GM18508 (cell line): ENCODE measurements at regions not wholly inside any gene's neighbourhood (a gene's known extent, or its start where the extent isn't known, plus 50 kb on each side); places are given as distances from the start of the nearest gene placed in this dataset.

Experiments used
- ATAC-seq: cut with Tn5 transposase; IDR thresholded peaks from one replicate; pipeline ENCODE4 v1.9.1; 2021; ENCODE audit warnings: moderate number of reproducible peaks; ENCODE audit not compliant: insufficient read depth, unreplicated experiment

- no peak for ATAC-seq
Observed at GRCh38 chr4:153127760-153128494, 76.3 kb upstream of the TRIM2 start.

DNA sequence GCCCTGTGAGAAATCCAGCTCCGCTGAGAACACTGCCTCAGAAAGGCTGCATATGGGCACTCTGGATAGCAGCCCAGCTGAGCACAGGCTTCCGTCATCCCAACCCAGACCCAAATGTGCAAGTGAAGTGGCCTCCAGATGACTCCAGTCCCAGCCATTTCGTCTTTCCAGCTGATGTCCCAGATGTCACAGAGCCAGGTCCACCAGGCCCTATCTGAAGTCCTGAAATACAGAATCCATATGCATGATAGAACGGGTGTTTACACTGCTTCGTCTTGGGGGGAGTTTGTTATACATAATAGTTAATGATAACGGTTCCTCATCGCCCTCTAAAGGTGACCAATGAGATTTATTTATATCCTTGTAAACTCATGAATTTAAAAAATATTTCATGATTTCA lies 72.6 kb upstream of the TRIM2 start:
- ATAC-seq, result no peak

DNA sequence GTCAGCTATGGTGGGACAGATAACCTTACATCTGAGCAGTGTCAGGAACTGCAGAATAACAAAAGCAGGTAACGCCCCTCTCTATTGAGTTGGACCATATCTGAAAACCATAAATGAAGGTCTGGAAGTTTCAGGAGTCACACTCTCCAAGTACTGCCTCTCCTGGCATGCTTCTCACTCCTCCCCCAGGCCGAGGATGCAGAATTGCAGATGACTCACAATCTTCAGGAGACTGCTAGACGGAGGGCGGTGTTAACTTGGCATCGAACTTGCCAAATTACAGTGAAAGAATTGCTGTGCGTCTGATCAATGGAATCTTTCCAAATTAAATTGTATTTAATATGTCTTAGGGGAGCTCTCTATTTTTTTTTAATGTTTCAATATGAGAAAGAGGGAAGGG lies 67.1 kb upstream of the TRIM2 start:
- ATAC-seq, result no peak

GRCh38 chr4:153137677-153138630 lies 66.3 kb upstream of the TRIM2 start:
- no peak for ATAC-seq

GRCh38 chr4:153138736-153139135 lies 65.5 kb upstream of the TRIM2 start:
- ATAC-seq, result no peak

DNA sequence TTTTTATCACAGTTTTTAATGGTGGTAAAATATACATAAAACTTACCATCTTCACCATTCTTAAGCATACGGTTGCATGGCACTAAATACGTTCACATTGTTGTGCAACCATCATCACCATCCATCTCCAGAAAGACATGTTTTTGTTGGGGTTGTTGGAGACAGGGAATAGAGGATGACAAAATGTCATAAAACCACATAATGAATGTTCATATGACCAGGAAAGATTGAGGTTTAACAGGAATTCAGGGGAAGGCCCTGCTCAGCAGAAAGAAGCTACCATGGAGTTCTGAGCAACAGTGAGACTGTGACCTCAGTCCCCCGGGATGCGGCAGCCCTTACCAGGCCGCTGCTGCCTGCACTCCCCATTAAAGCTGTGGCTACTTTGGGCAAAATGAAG lies 63.9 kb upstream of the TRIM2 start:
- ATAC-seq, result no peak

DNA sequence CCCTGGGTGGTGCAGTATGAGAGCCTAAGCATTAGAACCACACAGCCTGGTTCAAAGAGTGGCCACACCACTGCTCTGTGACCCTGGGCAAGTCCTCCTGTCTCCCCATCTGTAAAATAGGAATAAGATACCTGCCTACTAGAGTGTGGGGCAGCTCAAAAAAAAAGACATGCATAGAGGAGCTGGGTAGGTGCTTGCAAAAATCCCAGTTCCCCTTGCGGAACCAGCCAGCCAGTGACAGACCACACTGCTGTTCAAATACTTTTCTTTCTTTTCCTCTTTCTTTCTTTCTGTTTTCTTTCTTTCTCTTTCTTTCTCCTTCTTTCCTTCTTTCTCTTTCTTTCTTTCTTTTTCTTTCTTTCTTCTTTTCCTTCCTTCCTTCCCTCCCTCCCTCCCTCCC lies 63.0 kb upstream of the TRIM2 start:
- no peak for ATAC-seq

GRCh38 chr4:153142700-153143438 lies 61.4 kb upstream of the TRIM2 start:
- no peak for ATAC-seq

GRCh38 chr4:153143527-153144348 lies 60.5 kb upstream of the TRIM2 start:
- no peak for ATAC-seq

GRCh38 chr4:153146031-153146430 lies 58.2 kb upstream of the TRIM2 start:
- no peak for ATAC-seq

- no peak for ATAC-seq
Observed at GRCh38 chr4:153146961-153147360, 57.3 kb upstream of the TRIM2 start.

- no peak for ATAC-seq
Observed at GRCh38 chr4:153148791-153149190, 55.5 kb upstream of the TRIM2 start.

DNA sequence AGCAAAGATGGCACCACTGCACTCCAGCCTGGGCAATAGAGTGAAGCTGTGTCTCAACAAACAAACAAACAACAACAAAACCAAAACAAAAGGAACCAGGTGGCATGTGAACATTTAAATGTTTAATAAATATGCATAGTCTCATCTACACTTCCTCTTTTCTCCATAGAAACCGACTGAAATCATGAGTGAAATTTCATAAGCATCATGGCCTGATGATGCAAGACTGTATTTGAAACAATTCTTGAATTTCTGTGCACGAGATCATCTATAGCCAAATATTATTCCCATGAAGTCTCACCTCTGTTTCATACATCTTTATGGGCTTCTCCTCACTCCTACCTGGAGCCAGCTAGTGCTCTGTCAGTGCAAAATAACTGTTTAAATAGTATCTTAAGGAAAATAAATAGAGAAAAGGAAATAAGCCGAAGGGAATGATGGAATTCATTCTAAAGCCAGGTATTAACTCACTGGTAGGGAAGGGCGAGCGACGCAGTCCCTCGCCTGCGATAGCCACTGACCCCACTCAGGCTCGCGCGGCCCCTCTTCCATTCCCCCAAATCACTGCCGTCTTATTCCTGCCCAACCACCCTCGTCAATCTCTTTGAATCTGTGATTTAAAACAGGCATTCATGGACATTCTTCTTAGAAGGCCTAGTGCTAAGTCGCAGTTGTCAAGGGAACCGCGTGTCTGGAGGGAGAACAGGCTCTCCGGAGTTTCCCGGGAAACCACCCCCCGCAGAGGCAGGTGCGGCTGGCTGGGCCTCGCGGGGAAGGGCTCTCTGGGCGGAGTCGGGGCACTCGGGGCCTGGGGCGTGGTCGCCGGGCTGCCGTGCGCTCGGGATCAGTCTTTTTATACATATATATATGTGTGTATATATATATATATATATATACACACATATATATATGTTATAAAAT lies 52.4 kb upstream of the TRIM2 start:
- no peak for ATAC-seq

DNA sequence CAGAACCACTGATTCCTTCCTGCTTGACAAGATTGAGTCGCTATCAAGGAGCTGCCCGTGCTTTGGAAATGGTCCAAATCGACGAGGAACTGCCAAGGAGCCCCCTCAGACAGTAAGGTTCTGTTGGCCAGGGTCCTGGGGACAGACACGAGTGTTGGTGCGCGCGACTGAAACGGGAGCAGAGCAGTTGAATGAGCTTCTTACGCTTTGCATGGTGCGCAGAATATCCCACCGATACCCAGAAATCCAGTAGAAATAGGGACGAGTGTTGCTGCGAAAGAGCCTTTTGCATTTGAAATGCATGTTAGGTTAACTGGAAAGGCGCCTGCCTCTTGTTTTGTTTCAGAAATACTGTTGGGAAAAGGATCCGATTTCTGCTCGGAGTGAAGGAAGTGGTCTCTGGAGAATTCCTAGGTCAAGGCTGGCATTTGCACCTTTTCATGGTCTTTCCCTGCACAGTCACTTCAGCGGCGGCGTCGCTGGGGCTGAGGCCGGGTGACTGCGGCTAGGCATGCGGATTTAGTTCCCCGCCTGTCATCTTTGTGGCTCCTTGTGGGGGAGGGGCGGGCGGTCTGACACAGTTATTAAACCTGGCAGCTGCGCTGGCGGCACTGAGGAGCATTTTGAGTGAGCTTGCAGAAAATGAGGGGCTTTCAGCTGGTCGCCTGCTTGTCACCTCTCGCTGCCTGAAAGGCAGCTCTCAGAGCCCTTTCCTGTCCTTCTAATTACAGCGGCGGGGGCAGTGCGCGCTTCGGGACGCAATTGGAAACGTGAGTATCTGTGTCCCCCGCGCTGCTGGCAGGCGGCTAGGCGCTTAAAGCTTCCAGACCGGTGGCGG lies 51.5 kb upstream of the TRIM2 start:
- ATAC-seq, result no peak

GRCh38 chr4:153153339-153153871 lies 50.8 kb upstream of the TRIM2 start:
- no peak for ATAC-seq

DNA sequence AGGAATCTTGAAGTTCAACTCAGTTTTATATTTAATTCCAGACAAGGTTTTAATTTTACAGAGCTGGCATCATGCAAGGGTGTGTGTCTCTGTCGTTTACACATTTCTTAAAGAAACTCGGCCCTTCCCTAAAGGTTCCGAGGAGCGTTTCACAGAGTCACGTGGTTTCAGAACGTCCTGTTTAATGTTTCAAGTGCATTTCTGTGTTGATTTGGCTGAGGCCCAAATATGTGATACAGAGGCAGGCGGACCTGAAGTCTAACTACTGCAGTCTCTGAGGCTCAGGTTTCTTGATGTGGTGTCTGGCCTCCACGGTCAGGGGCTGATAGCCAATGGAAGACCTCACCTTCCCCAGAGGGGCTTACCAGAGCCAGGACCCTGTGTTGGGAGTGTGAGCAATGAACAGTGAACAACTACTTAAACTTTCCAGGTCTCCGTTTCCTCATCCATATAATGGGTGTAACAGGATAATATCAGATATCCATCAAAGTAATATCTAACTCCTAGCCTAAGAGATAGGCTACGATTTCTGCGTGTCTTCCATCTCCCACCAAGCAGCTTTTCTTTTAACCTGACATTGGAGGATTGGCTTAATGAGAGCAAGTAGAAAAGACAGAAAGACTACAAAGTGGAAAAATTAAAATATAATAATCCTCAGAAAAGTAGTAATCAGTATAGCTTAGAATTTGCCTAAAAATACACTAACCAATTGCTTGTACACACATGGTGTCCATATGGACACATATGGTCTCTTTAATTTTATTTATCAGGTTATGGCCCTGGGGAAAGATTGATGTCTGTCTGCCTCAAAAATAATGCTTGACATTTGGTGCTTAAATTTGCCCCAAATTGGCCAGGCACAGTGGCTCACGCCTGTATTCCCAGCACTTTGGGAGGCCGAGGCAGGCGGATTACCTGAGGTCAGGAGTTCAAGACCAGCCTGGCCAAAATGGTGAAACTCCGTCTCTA lies 50.0 kb upstream of the TRIM2 start:
- ATAC-seq, result no peak
